H1 (cell line): ENCODE measurements at regions not wholly inside any gene's neighbourhood (a gene's known extent, or its start where the extent isn't known, plus 50 kb on each side); places are given as distances from the start of the nearest gene placed in this dataset.

Source experiments
- CBX8 ChIP-seq: fragments of 300-800, 300-1000 bp; sonication (generic); IDR thresholded peaks from 2 replicates; pipeline ENCODE4 v1.7.1; 2016; ENCODE audit warnings: low read depth, low read length, borderline replicate concordance
- CHD2 ChIP-seq: IDR thresholded peaks from 2 replicates; pipeline ENCODE4 v1.6.1; 2012; ENCODE audit warnings: low read length, improper control_type of control experiment
- CHD7 ChIP-seq: fragments of 300-600 bp; sonication (generic); IDR thresholded peaks from 2 replicates; pipeline ENCODE4 v1.7.1; 2012; ENCODE audit warnings: low read length, moderate library complexity, mild to moderate bottlenecking, inconsistent platforms; ENCODE audit not compliant: insufficient replicate concordance
- E2F6 ChIP-seq: IDR thresholded peaks from 2 replicates; pipeline ENCODE4 v1.6.1; 2012; ENCODE audit warnings: inconsistent platforms
- HDAC2 ChIP-seq, 2 experiments: fragments of 300-600 bp in 1 of 2; sonication (generic) in 1 of 2; IDR thresholded peaks; 2 replicates each; pipeline ENCODE4 v1.6.1; 2011 to 2012; ENCODE audit warnings: low read depth in 2 of 2, low read length in 2 of 2, mild to moderate bottlenecking in 2 of 2, moderate library complexity in 2 of 2, borderline replicate concordance in 1 of 2, inconsistent platforms in 1 of 2
- KDM1A ChIP-seq: fragments of 200-600, 300-600 bp; sonication (generic); IDR thresholded peaks from 2 replicates; pipeline ENCODE4 v1.7.1; 2016; ENCODE audit warnings: mild to moderate bottlenecking, low read length, borderline replicate concordance
- RBBP5 ChIP-seq: IDR thresholded peaks from 2 replicates; pipeline ENCODE4 v1.7.1; 2012; ENCODE audit warnings: low read depth, mild to moderate bottlenecking, inconsistent platforms, low read length, moderate library complexity, borderline replicate concordance
- RFX5 ChIP-seq: IDR thresholded peaks from 2 replicates; pipeline ENCODE4 v1.6.1; 2011; ENCODE audit warnings: low read depth, low read length, improper control_type of control experiment, borderline replicate concordance
- TBP ChIP-seq: IDR thresholded peaks from 2 replicates; pipeline ENCODE4 v1.6.1; 2011; ENCODE audit warnings: low read depth, low read length, improper control_type of control experiment
- TF ChIP-seq, protein P1 (sequence below): IDR thresholded peaks from 2 replicates; pipeline ENCODE4 v1.6.1; 2011; ENCODE audit warnings: low read length, improper control_type of control experiment

GRCh38 chr3:168998792-168999191 is 664.7 kb downstream of the MECOM start (continued):
- TF ChIP-seq CHD7 (no peak), CBX8 (no peak), RBBP5 (no peak), TBP (no peak), HDAC2 (IDR thresholded peaks at IDR 0.05; ENCODE audit: borderline replicate concordance in 1 of 2, low read depth in 2 of 2, low read length in 2 of 2) (no peak), KDM1A (no peak), E2F6 (no peak), RFX5 (no peak), CHD2 (no peak)
- TF ChIP-seq, protein P1, sequence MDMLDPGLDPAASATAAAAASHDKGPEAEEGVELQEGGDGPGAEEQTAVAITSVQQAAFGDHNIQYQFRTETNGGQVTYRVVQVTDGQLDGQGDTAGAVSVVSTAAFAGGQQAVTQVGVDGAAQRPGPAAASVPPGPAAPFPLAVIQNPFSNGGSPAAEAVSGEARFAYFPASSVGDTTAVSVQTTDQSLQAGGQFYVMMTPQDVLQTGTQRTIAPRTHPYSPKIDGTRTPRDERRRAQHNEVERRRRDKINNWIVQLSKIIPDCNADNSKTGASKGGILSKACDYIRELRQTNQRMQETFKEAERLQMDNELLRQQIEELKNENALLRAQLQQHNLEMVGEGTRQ = no peak
